IMR-90 (cell line): ENCODE measurements at regions not wholly inside any gene's neighbourhood (a gene's known extent, or its start where the extent isn't known, plus 50 kb on each side); places are given as distances from the start of the nearest gene placed in this dataset.
"Not testable (repeated sequence)": the region's sequence is repeated elsewhere in the genome, so short reads cannot be mapped to it uniquely, and the experiment has no call there.

ENCODE experiments used
- ATAC-seq: fragments of 200-7000 bp; cut with Tn5 transposase; 2 replicates; pipeline ENCODE4 v1.9.1; 2020; ENCODE audit warnings: low read depth, mild to moderate bottlenecking, moderate library complexity
- BruUV-seq: library from RNA; stranded (reverse); fragments of 400-500 nt; replicated peaks from 2 replicates; lab custom pipeline; 2021; lab: Mats Ljungman, UMichigan
- CTCF ChIA-PET: fragments of 300-600 bp; formaldehyde crosslinking; extraction: SDS; loops from one replicate; lab custom pipeline; 2021; ENCODE audit warnings: antibody characterized with exemption; lab: Yijun Ruan, JAX
- POLR2A ChIA-PET: fragments of 300-600 bp; sonication (Branson Sonifier 250); formaldehyde crosslinking; loops from one replicate; lab custom pipeline; 2022; ENCODE audit warnings: antibody characterized with exemption; ENCODE audit not compliant: unreplicated experiment; lab: Charles Lee
- DNase-seq: peaks from one replicate; pipeline ENCODE4 v3.0.0; 2013
- H2AFZ ChIP-seq: replicated peaks from 2 replicates; pipeline ENCODE3; 2013; ENCODE audit warnings: low read length, mild to moderate bottlenecking; ENCODE audit not compliant: poor library complexity
- H2AK5ac ChIP-seq: 2 replicates; pipeline ENCODE4 v1.6.1; 2013; ENCODE audit warnings: low read depth, low read length, inconsistent platforms
- H2AK9ac ChIP-seq: replicated peaks from 2 replicates; pipeline ENCODE3; 2013; ENCODE audit warnings: mild to moderate bottlenecking, low read depth, low read length, moderate library complexity; ENCODE audit not compliant: poor library complexity
- H2BK120ac ChIP-seq: 2 replicates; pipeline ENCODE4 v1.6.1; 2013; ENCODE audit warnings: low read depth, low read length, inconsistent platforms
- H2BK15ac ChIP-seq: 3 replicates; pipeline ENCODE4 v1.6.1; 2013; ENCODE audit warnings: low read depth, low read length, inconsistent platforms
- H2BK20ac ChIP-seq: 2 replicates; pipeline ENCODE4 v1.6.1; 2013; ENCODE audit warnings: low read depth, mild to moderate bottlenecking, inconsistent platforms, low read length, moderate library complexity
- H2BK5ac ChIP-seq: 2 replicates; pipeline ENCODE4 v1.6.1; 2013; ENCODE audit warnings: mild to moderate bottlenecking, low read depth, low read length, inconsistent platforms; ENCODE audit not compliant: poor library complexity, severe bottlenecking
- H3K14ac ChIP-seq: replicated peaks from 2 replicates; pipeline ENCODE4 v1.6.1; 2013; ENCODE audit warnings: low read depth, low read length, inconsistent platforms
- H3K18ac ChIP-seq: 2 replicates; pipeline ENCODE4 v1.6.1; 2013; ENCODE audit warnings: low read depth, low read length, control low read depth
- H3K23ac ChIP-seq: 2 replicates; pipeline ENCODE4 v1.6.1; 2013; ENCODE audit warnings: low read depth, low read length, inconsistent platforms
- H3K27ac ChIP-seq: 2 replicates; pipeline ENCODE4 v1.5.1; 2013; ENCODE audit warnings: mild to moderate bottlenecking, control low read depth, low read length; ENCODE audit not compliant: insufficient read depth
- H3K27me3 ChIP-seq: 2 replicates; pipeline ENCODE4 v1.6.1; 2013; ENCODE audit warnings: low read length; ENCODE audit not compliant: control insufficient read depth, insufficient read depth
- H3K36me3 ChIP-seq: 2 replicates; pipeline ENCODE4 v1.6.1; 2013; ENCODE audit warnings: low read length, mixed read lengths; ENCODE audit not compliant: control insufficient read depth, insufficient read depth
- H3K4ac ChIP-seq: 2 replicates; pipeline ENCODE4 v1.6.1; 2013; ENCODE audit warnings: low read depth, low read length, inconsistent platforms
- H3K4me1 ChIP-seq: 2 replicates; pipeline ENCODE4 v1.6.1; 2013; ENCODE audit warnings: low read length, mixed read lengths; ENCODE audit not compliant: control insufficient read depth, insufficient read depth
- H3K4me2 ChIP-seq: 2 replicates; pipeline ENCODE4 v1.6.1; 2013; ENCODE audit warnings: low read depth, mild to moderate bottlenecking, control low read depth, low read length, moderate library complexity
- H3K4me3 ChIP-seq: 2 replicates; pipeline ENCODE4 v1.5.1; 2013; ENCODE audit warnings: low read depth, mild to moderate bottlenecking, control low read depth, low read length, moderate library complexity; ENCODE audit not compliant: insufficient read depth
- H3K56ac ChIP-seq: 2 replicates; pipeline ENCODE4 v1.6.1; 2013; ENCODE audit warnings: low read length, inconsistent platforms; ENCODE audit not compliant: insufficient read depth; ENCODE audit errors: extremely low read depth
- H3K79me1 ChIP-seq, 2 experiments: 2 replicates each; pipeline ENCODE4 v1.6.1; 2013; ENCODE audit warnings: low read length in 2 of 2, inconsistent platforms in 1 of 2, low read depth in 1 of 2
- H3K9ac ChIP-seq: 2 replicates; pipeline ENCODE4 v1.6.1; 2013; ENCODE audit warnings: low read depth, low read length, control low read depth
- H3K9me1 ChIP-seq: 2 replicates; pipeline ENCODE4 v1.6.1; 2013; ENCODE audit warnings: low read length, inconsistent platforms; ENCODE audit not compliant: insufficient read depth
- H3K9me3 ChIP-seq: 2 replicates; pipeline ENCODE4 v1.6.1; 2013; ENCODE audit warnings: low read length; ENCODE audit not compliant: control insufficient read depth, insufficient read depth
- H4K20me1 ChIP-seq: 2 replicates; pipeline ENCODE4 v1.6.1; 2013; ENCODE audit warnings: low read length, inconsistent platforms; ENCODE audit not compliant: insufficient read depth
- H4K5ac ChIP-seq: 2 replicates; pipeline ENCODE4 v1.6.1; 2013; ENCODE audit warnings: mild to moderate bottlenecking, low read depth, low read length, control low read depth
- H4K8ac ChIP-seq, 2 experiments: 2 replicates each; pipeline ENCODE4 v1.6.1; 2013; ENCODE audit warnings: low read depth in 2 of 2, low read length in 2 of 2, control low read depth in 1 of 2, inconsistent platforms in 1 of 2
- H4K91ac ChIP-seq: 2 replicates; pipeline ENCODE4 v1.6.1; 2013; ENCODE audit warnings: low read depth, low read length, inconsistent platforms; ENCODE audit not compliant: insufficient read depth
- WGBS, 2 experiments: methylation state at CpG; one replicate each; pipeline versions ENCODE4 v1.1.5 to v1.1.7; 2013; ENCODE audit warnings: missing lambda C conversion rate in 2 of 2; ENCODE audit not compliant: insufficient read length in 1 of 2; ENCODE audit errors: extremely low coverage in 2 of 2; 5-methylcytosine and 5-hydroxymethylcytosine counted together
- dilution Hi-C: fragments of 300-500 bp; cut with HindIII; formaldehyde crosslinking; loops from one replicate; pipeline ENCODE4 v1.14.3; 2018; ENCODE audit warnings: low sequenced_read_pairs; ENCODE audit not compliant: unreplicated experiment
- in situ Hi-C: fragments of 300-500 bp; cut with MboI; formaldehyde crosslinking; loops from 3 replicates; pipeline ENCODE4 v1.14.3; 2019; ENCODE audit warnings: low sequenced_read_pairs, inconsistent platforms, mixed read lengths
- intact Hi-C: fragments of 100-400 bp; cut with micrococcal nuclease; formaldehyde crosslinking; loops from 2 replicates; pipeline ENCODE4 v1.10.0; 2022

- H3K36me3 ChIP-seq, H4K5ac ChIP-seq, H2AFZ ChIP-seq, CTCF ChIA-PET, H3K23ac ChIP-seq, H2BK20ac ChIP-seq, H4K91ac ChIP-seq, H3K9me3 ChIP-seq, H3K4me2 ChIP-seq, H3K79me1 ChIP-seq, H3K9me1 ChIP-seq, H4K8ac ChIP-seq, H3K4me1 ChIP-seq, POLR2A ChIA-PET, H2BK120ac ChIP-seq, dilution Hi-C loops, in situ Hi-C loops, H3K9ac ChIP-seq, intact Hi-C loops, H3K4me3 ChIP-seq, H2BK5ac ChIP-seq, H3K27me3 ChIP-seq, H3K14ac ChIP-seq, BruUV-seq, DNase-seq, H2AK5ac ChIP-seq, H3K18ac ChIP-seq, H4K20me1 ChIP-seq, H3K27ac ChIP-seq, H3K4ac ChIP-seq, ATAC-seq, H3K56ac ChIP-seq, H2AK9ac ChIP-seq, H2BK15ac ChIP-seq: not testable (repeated sequence)
- no CpG with 5 or more reads among the region's 2 CpGs for whole genome bisulfite sequencing, 2 experiments
Observed at GRCh38 chr4:73332012-73332411, 72.1 kb upstream of the ALB start.
